Kidney (tissue), 13 donors: ENCODE measurements at regions not wholly inside any gene's neighbourhood (a gene's known extent, or its start where the extent isn't known, plus 50 kb on each side); places are given as distances from the start of the nearest gene placed in this dataset.

Experiments
- DNase-seq, 5 donors: peaks; one replicate each; pipeline ENCODE4 v3.0.0-alpha.2; 2013 to 2020
- FAIRE-seq: peaks from 2 replicates; lab custom pipeline; 2012; peaks lifted over from hg19 to GRCh38; lab: Jason Lieb, UNC
- H3K27ac ChIP-seq, 2 donors: one replicate each; pipeline ENCODE4 v1.7.0; 2013; ENCODE audit warnings: low read depth in 2 of 2, low read length in 2 of 2, inconsistent platforms in 1 of 2
- H3K27me3 ChIP-seq: one replicate; pipeline ENCODE4 v1.7.1; 2013; ENCODE audit warnings: low read length, inconsistent platforms; ENCODE audit not compliant: control insufficient read depth, insufficient read depth
- H3K36me3 ChIP-seq, 3 donors: one replicate each; pipeline versions ENCODE4 v1.7.0 to v1.7.1; 2013; ENCODE audit warnings: low read length in 3 of 3, control low read depth in 1 of 3, inconsistent platforms in 1 of 3; ENCODE audit not compliant: insufficient read depth in 3 of 3, control insufficient read depth in 2 of 3
- H3K4me1 ChIP-seq, 3 donors: one replicate each; pipeline versions ENCODE4 v1.7.0 to v1.7.1; 2013; ENCODE audit warnings: low read length in 3 of 3, inconsistent platforms in 1 of 3, low read depth in 1 of 3; ENCODE audit not compliant: control insufficient read depth in 2 of 3, insufficient read depth in 2 of 3
- H3K4me3 ChIP-seq, 3 donors: one replicate each; pipeline versions ENCODE4 v1.7.0 to v1.8.1; 2013; ENCODE audit warnings: low read length in 3 of 3, control low read depth in 1 of 3, inconsistent platforms in 1 of 3
- H3K9ac ChIP-seq, 3 donors: one replicate each; pipeline versions ENCODE4 v1.7.0 to v1.7.1; 2013; ENCODE audit warnings: low read length in 3 of 3, control low read depth in 1 of 3, inconsistent platforms in 1 of 3
- H3K9me3 ChIP-seq, 3 donors: one replicate each; pipeline versions ENCODE4 v1.7.0 to v1.7.1; 2013; ENCODE audit warnings: low read length in 3 of 3, control low read depth in 1 of 3, inconsistent platforms in 1 of 3; ENCODE audit not compliant: control insufficient read depth in 2 of 3, insufficient read depth in 1 of 3
- CTCF ChIP-seq: IDR thresholded peaks from 3 replicates; pipeline ENCODE4 v1.5.1; 2012; ENCODE audit warnings: mild to moderate bottlenecking, moderate library complexity, borderline replicate concordance; ENCODE audit not compliant: insufficient read depth; ENCODE audit errors: extremely low read depth
- intact Hi-C: fragments of 100-400 bp; cut with DNase I; formaldehyde crosslinking; loops from one replicate; pipeline ENCODE4 v1.11.1; 2022
- donor health status: control.
- donor health status: control.
- donor health status: control.
- donor health status: control.
- donor health status: control.
- donor health status: DM: yes; HTN: yes; CAD: no.
- donor health status: Normal renal cell carcinoma (clear cell type).

GRCh38 chr7:423312-424260 is 96.1 kb downstream of the PDGFA start:
- intact Hi-C loops: no loop called here
- Histone ChIP-seq H3K36me3 (no peaks in the 10 kb centered on the region), H3K9me3 (no peaks in the 10 kb centered on the region), H3K27ac (no peak overlapping the region), H3K4me1 (no peaks in the 10 kb centered on the region), H3K9ac (no peak overlapping the region), H3K27me3 (no peaks in the 10 kb centered on the region), H3K4me3 (no peak overlapping the region)
- DNase-seq (peak in 1 of 5 donors; percentile 53), FAIRE-seq (no peak)
- no peak for TF ChIP-seq CTCF

GRCh38 chr7:424301-424935 is 95.2 kb downstream of the PDGFA start:
- no peaks in the 10 kb centered on the region for H3K4me1 ChIP-seq
- no peaks in the 10 kb centered on the region for H3K36me3 ChIP-seq
- TF ChIP-seq CTCF: no peak
- H3K27me3 ChIP-seq: no peaks in the 10 kb centered on the region
- FAIRE-seq (no peak), DNase-seq (peak in 1 of 5 donors; percentile 57)
- intact Hi-C loops: no loop called here
- H3K27ac ChIP-seq: no peak overlapping the region
- H3K9me3 ChIP-seq: no peaks in the 10 kb centered on the region
- no peak overlapping the region for H3K9ac ChIP-seq
- H3K4me3 ChIP-seq: no peak overlapping the region

GRCh38 chr7:424961-425793 is 94.5 kb downstream of the PDGFA start:
- TF ChIP-seq CTCF: no peak
- DNase-seq (peak in 1 of 5 donors; percentile 68), FAIRE-seq (no peak)
- intact Hi-C loops: no loop called here
- no peaks in the 10 kb centered on the region for H3K4me1 ChIP-seq
- no peak overlapping the region for H3K4me3 ChIP-seq
- H3K36me3 ChIP-seq: no peaks in the 10 kb centered on the region
- H3K27ac ChIP-seq: no peak overlapping the region
- H3K9ac ChIP-seq: no peak overlapping the region
- no peaks in the 10 kb centered on the region for H3K9me3 ChIP-seq
- no peaks in the 10 kb centered on the region for H3K27me3 ChIP-seq
